ENCODE measurements at regions not wholly inside any gene's neighbourhood (a gene's known extent, or its start where the extent isn't known, plus 50 kb on each side); places are given as distances from the start of the nearest gene placed in this dataset.
"Not testable (repeated sequence)": the region's sequence is repeated elsewhere in the genome, so short reads cannot be mapped to it uniquely, and the experiment has no call there.

DNA sequence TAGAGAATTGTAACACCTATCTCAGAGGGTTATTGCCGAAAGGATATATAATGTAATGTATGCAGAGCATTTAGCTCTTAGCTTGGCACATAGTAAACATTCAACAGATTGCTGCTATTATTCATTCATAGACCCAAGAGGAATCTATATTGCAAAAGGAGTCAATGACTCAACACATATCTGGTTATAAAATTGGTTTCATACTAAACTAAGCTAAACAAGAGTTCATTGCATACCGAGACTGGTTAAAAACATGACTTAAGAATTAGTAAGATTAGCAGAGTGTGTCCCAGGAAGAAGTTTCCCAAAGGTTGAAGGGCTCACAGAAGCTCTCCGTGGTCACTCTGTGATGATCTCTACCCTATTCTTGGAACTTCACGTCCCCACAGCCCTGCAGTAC, 339.6 kb upstream of the CCNH start:
- DNase-seq (ENCODE audit: low read depth in 2 of 2), result no peak

DNA sequence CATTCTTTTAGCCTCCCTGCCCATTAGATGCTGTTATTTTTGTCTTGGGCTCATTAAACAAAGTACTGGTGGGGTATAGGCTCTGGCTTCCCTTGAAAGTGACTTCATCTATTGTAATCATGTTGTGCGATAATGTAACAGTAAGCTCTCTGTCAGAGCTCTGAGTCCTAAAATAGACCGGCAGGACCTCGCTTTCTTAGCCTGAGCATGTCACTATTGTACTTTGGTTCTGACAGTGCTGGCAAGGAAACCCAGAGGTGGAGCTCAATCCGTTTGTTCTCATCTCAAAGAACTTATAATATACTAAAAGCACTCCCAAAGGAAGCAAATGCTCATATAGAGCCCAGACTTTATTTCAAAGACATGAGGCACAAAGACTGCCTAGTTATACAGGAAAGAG, 339.1 kb upstream of the CCNH start:
- no peak for DNase-seq (ENCODE audit: low read depth in 2 of 2)

DNA sequence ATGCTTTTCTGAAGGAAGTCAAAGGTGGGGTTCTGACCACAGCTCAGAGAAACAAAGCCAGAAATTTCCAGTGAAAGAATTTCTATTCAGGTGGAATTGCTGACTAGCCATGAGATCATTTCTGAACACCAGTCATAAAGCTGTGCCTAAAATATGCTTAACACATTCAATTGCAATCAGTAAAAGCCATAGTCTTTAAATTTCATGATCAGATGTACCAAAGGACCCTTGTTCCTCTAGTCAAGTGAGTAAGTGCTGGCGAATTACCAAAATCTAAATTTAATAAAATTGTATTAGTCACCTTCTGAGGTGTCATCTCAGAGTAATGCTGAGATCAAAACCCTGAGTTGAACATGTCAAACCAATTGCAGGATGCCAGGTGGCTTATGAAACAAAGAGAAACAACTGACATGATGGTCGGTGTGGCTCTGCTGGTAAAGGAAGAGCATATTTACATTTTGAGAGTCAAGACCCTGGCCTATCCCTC, 334.2 kb upstream of the CCNH start:
- no peak for DNase-seq (ENCODE audit: low read depth in 2 of 2)

DNA sequence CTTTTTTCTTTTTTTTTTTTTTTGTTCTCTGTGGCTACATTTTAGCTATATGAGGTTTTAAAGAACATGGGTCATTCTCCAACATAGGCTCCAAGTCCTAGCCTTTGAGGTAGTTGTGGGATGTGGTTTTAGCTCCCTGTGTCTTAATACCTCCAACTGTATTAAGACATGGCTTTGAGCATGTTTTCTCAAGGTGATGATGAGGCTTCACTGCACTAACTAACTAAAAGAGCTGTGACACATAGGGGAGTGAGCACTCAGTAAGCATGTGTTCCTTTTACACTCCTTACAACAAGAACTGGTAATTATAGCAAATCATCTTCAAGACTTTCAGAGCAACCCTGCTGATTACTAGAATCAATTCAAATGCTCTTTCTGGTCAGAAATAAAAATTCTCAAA, 333.6 kb upstream of the CCNH start:
- no peak for DNase-seq (ENCODE audit: low read depth in 2 of 2)

DNA sequence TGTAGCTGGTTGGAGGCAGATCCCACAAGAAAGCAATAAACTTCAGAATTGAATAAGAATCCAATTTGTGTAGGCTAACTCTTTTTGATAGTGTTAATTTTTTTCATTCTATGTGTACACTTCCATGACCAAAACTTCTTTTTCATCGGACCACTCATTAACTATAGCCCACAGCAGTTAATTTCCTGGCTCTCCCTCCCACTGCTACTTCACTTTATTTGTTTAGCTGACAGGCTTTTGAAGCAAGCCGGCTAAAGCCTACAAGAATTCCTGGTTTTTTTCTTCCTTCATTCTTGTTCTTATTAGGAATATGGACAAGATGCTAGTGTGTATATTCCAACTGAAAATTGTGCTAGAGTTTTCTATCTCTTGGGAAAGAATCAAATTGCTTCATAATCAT, 329.2 kb upstream of the CCNH start:
- no peak for DNase-seq (ENCODE audit: low read depth in 2 of 2)

DNA sequence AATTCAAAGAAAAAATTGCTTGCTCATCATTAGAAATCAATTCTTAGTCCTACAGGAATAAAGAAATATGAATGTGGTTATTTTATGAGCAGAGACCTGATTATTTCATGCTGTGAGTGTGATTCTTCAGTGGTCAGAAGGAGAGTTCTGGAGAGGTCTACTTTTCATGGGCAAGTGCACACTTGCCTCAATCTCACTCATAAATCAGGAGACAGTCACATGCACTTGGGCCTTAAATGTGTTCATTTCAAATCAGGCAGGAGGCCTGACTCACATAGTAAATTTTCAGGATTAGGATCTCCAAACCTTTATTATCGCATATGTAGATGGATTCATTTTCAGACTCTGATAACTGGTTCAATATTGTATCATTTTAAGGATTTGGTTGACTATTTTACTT, 323.2 kb upstream of the CCNH start:
- DNase-seq (ENCODE audit: low read depth in 2 of 2), result no peak

DNA sequence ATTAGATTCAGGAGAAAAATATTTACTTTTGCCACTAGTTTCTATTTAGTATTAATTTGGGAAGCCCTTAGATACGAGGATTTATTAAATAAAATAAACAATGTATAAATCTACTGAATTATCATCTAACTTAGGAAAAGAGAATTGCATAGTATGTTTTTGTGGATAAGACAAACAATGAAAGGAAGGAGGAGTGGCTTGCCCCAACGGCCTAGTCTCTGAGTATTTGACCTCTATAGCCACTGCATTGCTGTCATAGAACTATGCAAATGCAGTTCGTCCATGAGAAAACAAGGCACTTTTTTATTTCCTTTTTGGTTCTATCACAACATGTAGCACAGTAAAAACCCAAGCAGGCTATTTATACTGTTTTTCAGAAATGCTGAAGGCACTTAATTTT, 321.2 kb upstream of the CCNH start:
- DNase-seq (ENCODE audit: low read depth in 2 of 2), result no peak

DNA sequence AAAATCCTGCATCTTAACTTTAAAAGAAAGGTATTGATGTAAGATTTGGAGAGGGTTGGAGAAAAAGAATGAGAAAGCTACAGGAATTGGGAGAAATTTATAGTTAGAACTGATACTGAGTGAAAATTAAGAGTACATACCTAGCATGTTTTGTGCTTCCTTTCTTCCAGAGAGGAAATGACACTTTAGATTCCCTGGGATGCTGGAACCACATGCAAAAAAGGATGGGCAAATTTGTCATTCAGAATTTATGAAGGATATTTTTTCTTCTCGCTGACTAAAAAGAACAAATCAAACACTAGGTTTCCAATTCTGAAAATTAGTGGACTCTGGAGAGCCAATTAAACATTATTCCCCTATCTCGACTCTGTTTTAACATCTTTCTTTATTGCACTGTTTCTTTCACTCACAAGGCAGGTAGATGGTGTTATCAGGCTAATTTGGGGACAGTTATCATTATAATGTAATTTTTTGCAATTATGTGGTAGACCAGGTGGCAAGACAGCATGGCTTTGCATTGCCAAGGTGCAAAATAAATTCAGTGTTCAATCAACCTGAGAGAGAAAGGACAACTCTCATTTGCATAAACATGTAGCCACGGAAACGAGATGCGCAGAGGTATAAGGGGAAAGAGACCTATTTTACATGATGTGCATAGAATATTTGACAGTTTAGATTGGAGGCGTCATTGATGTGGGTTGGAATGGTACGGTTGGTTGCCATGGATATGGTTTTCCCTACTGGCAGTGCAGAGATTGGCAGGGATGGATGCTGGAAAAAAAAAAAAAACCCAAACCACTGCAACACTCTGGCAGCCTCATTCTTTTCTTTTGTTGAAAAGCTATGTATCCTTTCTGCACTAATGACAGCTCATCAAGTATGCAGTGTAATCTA, 320.4 kb upstream of the CCNH start:
- DNase-seq (ENCODE audit: low read depth in 2 of 2), result no peak

DNA sequence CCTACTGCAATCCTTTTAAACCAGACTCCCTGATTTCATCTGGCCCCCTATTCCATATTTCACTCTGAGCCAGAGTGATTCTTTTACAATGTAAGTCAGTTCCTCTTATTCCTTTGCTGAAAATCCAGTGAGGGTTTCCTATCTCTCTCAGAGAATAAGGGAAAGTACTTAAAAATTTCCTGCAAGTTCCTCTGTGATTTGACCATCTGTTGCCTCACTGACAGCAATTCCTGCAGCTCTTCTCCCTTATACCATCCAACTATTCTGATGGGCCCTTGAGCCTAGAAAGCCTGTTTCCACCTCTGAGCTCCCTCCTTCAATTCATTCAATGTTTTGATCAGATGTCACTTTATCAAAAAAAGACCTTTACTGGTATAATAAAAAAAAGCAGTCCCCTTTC, 317.1 kb upstream of the CCNH start:
- DNase-seq (ENCODE audit: low read depth in 2 of 2), result no peak

DNA sequence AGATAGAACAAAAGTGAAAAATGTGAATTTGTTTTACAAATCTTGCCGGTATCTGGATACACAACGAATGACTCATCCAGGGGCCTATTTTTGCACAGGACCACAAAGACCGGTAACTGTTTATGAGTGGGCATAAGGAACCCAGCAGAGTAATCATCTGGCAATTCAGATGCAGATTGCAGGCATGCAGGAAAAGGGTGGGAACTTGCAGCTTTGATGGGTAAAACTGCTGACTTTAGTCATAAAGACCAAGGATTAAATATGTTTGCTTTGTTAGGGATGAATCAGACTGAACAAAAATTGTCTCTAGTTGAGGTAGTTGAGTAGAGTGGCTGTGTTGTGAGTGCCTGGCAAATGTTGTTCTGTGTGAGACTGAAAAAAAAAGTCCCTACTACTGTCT, 309.6 kb upstream of the CCNH start:
- DNase-seq (ENCODE audit: low read depth in 2 of 2), result no peak

DNA sequence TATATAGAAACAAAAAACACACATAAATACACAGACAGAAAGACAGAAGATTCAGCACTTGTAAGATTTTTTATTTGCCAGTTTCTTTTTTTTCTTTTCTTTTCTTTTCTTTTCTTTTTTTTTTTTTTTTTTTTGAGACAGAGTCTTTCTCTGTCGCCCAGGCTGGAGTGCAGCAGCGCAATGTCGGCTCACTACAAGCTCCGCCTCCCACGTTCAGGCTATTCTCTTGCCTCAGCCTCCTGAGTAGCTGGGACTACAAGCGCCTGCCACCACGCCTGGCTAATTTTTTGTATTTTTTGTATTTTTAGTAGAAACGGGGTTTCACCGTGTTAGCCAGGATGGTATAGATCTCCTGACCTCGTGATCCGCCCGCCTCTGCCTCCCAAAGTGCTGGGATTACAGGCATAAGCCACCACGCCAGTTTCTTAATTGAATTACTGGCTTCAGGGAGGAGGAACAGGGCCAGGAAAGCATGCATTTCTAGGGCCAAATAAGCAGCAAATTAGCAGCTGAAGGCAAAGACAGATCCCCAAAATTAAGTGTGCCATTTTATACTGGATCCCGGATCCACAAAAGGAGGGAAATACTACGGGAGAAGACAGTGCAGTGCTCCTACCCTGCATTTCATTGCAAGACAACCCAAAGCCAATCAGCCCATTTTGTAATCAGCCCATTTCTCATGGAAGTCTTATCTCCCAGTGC, 305.6 kb upstream of the CCNH start:
- DNase-seq (ENCODE audit: low read depth in 2 of 2), result not testable (repeated sequence)

DNA sequence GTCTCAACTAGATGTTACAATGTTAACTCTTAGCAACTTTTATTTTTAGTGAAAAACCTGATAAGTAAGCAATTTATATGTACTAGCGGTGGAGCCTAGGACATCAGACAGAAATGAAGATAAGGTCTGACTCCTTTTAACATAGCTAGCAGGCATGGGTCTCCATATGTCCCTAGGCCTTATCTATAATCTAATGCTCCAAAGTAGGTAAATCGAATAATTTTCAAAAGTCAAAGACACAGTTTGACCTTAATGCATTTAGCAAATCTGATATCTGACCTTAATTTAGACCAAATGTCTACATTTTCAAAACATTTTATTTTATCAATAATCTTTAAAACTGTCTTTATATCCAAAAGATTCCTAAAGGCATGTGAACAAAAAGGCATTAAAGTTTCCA, 305.0 kb upstream of the CCNH start:
- DNase-seq (ENCODE audit: low read depth in 2 of 2), result no peak

DNA sequence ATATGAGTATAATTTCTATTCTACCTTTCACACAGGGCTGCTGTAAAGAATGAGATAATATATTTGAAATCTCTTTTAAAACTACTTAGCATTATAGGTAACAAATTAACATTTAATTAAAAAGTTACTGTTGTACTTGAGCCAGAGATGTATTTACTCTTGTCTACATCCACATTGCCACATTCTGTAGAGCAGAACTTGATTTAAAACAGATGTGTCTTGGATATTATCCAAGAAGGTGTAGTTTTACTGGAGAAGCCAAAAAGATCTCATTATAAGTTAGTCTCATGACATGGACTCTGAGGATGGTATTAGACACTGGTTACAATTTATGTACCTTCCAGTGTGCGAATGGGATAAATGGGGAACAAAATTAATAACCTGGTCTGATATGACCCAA, 293.1 kb upstream of the CCNH start:
- no peak for DNase-seq (ENCODE audit: low read depth in 2 of 2)

DNA sequence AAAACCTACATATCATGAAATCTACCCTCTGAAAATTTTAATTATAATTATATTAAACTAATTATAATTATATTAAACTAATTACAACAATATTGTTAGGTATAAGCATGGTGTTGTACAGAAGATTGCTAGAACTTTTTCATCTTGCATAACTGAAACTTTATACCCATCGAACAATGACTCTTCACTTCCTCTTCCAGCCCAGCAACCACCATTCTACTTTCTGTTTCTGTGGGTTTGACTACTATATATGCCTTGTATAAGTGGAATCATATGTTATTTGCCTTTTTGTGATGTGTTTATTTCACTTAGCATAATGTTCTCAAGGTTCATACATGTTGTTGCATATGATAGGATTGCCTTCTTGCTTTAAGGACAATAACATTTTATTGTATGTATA, 274.2 kb upstream of the CCNH start:
- DNase-seq (ENCODE audit: low read depth in 2 of 2), result no peak

DNA sequence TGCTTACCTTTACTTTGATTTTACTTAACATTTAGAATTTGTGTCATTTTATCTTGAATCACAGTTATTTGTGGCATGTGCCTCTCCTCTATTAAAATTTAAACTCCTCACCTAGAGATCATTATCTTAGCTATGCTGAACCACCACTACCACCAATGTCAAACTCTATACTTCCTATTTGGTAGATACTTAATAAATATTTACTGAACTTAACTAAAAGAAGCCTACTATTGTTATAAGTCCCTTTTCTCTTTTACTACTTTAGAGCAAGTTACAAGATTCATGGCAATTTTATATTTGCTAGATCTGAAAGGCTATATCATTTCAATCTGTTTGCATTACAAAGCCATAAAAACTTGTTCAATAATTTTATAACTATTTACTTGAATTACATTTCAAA, 273.3 kb upstream of the CCNH start:
- DNase-seq (ENCODE audit: low read depth in 2 of 2), result no peak

DNA sequence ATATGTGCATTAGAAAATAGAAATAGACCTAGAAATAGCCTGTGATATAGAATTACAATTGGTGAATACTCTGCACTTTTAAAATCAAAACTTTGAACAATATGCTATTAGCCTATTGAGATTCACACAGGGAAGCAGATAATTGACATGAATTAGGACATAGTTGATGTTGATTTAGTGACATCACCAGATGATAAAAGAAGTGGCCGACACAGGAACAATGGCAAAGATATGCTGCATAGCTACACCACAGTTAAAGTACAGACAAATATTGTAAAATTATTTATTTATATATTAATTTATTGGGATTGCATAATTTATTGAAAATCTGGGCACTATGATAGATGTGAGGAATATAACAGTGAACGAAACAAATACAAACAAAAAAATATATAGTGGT, 261.5 kb upstream of the CCNH start:
- DNase-seq (ENCODE audit: low read depth in 2 of 2), result no peak

DNA sequence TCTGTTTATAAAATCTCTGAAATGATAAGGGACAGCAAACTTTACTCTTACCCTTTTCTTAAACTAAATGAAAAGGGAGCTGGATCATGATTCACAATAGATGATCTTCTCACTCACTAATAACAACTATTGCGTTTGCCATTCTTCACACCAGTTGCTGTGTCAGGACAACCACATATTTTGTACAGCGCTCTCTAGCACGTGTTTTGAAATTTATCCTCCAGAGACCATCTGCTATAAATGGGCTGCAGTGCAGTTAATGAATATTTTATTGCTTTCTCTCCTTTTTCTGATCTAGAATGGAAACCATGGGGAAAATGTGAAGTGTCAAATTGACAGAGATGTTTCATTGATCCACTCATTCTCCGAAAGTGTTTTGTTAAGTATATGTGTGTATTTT, 258.4 kb upstream of the CCNH start:
- DNase-seq (ENCODE audit: low read depth in 2 of 2), result no peak

DNA sequence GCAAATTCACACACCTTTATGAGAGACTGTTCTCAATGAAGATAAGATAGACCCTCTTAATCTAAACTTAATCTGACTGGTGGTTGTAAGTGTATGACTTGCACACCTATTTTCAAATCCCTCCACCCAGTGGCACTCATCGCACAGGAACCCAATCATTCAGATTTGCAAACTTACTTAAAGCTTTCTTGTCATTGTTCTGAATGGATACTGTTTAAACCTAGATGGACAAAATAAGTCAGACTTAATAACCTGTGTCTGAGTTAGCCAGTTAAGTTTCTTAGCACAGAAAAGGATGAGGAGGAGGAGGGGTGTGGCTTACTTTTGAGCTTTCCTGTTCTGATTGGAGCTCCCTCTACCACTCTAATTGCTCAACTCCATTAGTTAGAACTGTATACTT, 252.4 kb upstream of the CCNH start:
- no peak for DNase-seq (ENCODE audit: low read depth in 2 of 2)

DNA sequence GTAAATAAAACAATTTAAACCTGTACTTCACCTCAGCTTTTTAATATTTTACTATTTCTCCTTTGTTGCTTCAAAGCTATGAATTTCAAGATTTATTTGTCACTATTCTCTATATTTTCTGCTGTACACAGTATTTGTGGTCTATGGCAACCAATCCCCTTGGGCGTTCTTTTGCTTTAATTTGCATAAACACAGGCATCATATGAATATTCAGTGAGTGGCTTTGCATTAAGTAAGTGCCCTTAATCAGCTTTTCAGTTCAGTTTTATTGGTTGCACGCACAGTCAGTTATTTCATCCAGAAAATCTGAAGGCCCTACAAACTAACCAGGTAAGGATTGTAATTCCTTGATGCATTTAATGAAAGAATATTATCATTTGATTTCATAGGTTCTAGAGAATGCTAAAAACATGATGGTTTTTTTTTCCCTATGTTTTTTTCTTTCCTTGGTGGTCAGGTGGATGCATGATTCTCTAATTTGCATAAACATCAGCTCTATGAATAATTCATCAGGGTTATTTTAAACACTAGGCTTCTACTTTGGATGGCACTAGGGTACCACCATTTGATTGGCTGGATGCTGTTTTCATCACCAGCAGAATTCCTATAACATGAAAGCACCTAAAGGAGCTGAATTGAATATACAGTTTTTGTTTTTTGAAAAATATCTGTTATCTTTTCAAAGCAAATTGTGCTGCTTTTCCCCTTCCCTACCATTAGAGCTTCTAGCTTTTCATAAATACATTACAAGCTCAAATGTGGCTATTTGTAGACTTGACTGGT, 249.2 kb upstream of the CCNH start:
- DNase-seq (ENCODE audit: low read depth in 2 of 2), result no peak

DNA sequence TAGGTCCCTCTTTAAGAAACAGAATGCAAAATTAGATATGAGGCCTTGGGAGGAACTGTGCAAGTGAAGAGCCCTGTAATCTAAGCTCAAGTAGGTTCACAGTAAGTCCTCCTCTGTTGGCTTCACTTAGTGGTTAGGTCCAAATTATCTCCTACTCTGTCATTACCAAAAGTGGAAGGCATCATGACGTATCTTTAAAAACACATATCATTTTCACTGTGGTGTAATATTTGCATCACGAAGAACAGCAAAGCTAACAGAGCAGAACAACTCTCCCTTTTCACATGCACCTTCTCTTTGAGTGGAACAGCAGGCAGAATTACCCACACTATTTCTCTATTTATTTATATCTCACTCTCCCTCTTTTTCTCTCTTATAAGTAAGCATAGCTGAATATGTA, 240.5 kb upstream of the CCNH start:
- DNase-seq (ENCODE audit: low read depth in 2 of 2), result no peak

DNA sequence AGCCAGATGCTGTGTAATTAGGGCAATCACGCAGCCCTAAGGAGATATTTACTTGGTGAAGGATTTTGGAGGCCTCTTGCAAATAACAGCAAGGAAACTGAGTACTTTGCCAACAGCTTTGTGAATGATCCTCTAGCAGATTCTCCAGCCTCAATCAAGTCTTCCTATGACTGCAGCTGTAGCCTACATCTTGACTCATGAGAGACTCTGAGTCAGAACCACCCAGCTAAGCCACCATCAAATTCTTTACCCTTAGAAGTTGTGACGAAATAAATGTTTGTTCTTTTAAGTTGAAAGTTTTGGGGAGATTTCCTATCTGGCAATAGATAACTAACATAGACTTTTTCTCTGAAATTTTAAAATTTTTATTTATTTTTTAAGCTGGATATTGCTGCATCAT, 237.6 kb upstream of the CCNH start:
- DNase-seq (ENCODE audit: low read depth in 2 of 2), result no peak

DNA sequence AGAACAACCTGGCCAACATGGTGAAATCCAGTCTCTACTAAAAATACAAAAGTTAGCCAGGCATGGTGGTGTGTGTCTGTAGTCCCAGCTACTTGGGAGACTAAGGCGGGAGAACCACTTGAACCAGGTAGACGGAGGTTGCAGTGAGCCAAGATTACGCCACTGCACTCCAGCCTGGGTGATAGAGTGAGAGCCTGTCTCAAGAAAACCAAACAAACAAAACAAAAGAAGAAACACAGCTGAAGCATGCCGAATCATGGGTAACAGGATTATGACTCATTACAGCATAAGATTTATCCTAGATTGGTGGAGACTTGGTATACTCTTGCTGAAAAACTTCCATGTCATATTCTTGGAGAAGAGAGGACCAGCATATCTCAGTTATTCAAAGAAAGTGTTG, 236.7 kb upstream of the CCNH start:
- DNase-seq (ENCODE audit: low read depth in 2 of 2), result no peak

DNA sequence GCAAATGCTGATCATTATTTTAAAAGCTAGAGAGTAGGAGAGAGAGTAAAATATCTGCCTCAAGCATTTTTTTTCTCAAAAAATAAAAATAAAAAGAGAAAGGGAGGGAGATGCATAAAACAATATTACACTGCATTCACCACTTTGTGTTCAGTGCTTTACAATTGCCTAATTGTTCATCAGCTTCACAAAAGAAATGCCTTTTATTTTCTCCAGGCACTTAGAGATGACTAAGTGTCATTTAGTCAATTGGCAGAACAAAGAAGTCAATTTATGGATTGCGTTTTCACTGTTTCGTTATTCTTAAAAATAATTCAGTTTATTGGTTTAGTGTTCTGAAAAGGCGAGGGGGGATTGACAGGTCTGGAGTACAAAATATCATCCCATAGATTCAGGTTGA, 232.5 kb upstream of the CCNH start:
- DNase-seq (ENCODE audit: low read depth in 2 of 2), result no peak

Measured in stimulated activated CD4-positive, alpha-beta T cell treated with anti-CD3 and anti-CD28 coated beads, Interleukin-15, amount 100 ng/mL, for 48 hours (primary cell).